ENCODE measurements at regions not wholly inside any gene's neighbourhood (a gene's known extent, or its start where the extent isn't known, plus 50 kb on each side); places are given as distances from the start of the nearest gene placed in this dataset.

DNA sequence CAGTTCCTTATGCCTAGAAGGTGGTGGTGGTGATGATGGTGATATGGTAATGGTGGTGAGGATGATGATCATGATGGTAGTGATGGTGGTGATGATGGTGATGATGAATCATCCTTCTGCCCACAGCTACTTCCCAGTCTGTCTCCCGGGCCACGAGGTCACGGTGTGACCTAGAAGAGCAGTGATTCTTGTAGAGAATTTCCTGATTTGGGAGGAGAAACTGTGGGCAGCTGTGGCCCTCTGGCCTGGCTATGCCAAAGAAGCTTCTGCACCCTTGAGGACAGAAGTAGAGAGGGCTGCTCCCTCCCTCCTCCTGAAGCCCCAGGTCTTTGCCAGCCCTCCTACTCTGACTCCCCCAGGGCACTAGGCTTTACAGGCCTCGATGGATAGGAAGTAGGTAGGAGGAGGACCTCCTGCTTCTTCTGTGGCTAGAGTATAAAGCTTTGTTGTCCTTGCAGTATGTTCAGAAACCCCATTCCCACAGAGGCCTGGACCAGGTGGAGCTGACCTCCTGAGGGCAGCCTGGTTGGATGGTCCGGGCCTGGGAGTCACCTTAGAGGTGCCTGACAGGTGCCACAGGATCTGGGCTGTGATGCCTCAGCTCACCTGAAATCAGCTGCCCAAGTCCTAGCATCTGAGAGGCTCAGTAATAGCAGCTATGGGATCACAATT lies 57.9 kb upstream of the EPAS1 start:
- Histone ChIP-seq H3K36me3 (ENCODE audit: control insufficient read depth in 1 of 2, insufficient read depth in 2 of 2, low read length in 1 of 2) (no peaks in the 10 kb centered on the region), H3K27ac (ENCODE audit: low read depth in 1 of 2, low read length in 2 of 2) (no peak overlapping the region), H3K9me3 (ENCODE audit: control insufficient read depth, low read length) (no peaks in the 10 kb centered on the region), H3K4me1 (ENCODE audit: control insufficient read depth in 1 of 2, insufficient read depth in 2 of 2, low read length in 2 of 2) (no peaks in the 10 kb centered on the region), H3K27me3 (ENCODE audit: control insufficient read depth in 1 of 2, insufficient read depth in 2 of 2, low read length in 1 of 2) (no peaks in the 10 kb centered on the region), H3K4me3 (ENCODE audit: low read length in 2 of 2) (no peak overlapping the region)
- intact Hi-C loops (cut with DNase I) = no loop called here
- ATAC-seq (ENCODE audit: low FRiP score) = no peak
- peak in 1 of 2 donors; percentile 62 for DNase-seq
- 93 to 96% methylated on average over 5 of the region's 5 CpGs for WGBS, 2 donors

DNA sequence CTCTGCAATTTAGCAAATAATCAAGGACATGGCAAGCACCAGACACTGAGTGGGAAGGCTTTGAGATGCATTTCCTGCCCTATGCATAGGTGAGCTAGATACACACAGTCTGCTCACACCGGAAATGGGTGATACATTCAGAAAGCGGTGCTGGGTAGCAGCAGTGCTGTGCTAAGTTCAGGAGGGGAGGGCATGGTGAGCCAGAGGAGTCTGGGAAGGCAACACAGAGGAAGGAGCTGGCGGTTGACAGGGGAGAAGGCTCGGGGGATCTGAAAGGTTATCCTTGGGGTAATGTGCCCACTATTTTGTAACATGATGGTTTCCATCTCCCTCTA lies 57.4 kb upstream of the EPAS1 start:
- WGBS, 2 donors = 95 to 96% methylated on average over 4 of the region's 4 CpGs
- DNase-seq (no peak), ATAC-seq (ENCODE audit: low FRiP score) (no peak)
- Histone ChIP-seq H3K27me3 (ENCODE audit: control insufficient read depth in 1 of 2, insufficient read depth in 2 of 2, low read length in 1 of 2) (no peaks in the 10 kb centered on the region), H3K36me3 (ENCODE audit: control insufficient read depth in 1 of 2, insufficient read depth in 2 of 2, low read length in 1 of 2) (no peaks in the 10 kb centered on the region), H3K9me3 (ENCODE audit: control insufficient read depth, low read length) (no peaks in the 10 kb centered on the region), H3K4me1 (ENCODE audit: control insufficient read depth in 1 of 2, insufficient read depth in 2 of 2, low read length in 2 of 2) (no peaks in the 10 kb centered on the region), H3K4me3 (ENCODE audit: low read length in 2 of 2) (no peak overlapping the region), H3K27ac (ENCODE audit: low read depth in 1 of 2, low read length in 2 of 2) (no peak overlapping the region)
- intact Hi-C loops (cut with DNase I) = no loop called here

DNA sequence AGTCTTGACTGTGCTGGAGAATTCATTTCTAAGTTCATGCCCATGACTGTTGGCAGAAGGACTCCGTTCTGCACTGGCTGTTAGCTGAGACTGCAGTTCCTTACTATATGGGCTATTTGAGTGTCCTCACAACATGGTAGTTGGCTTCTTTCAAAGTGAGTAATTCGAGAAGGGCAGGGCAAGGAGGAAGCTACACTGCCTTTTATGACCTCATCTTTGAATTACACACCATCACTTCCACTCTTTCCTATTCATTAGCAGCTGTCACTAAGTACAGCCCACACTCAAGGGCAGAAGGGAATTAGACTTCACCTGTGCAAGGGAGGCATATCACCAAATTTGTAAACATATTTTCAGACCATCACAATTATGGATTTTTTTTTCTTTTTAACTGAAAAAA lies 55.9 kb upstream of the EPAS1 start:
- intact Hi-C loops (cut with DNase I) = no loop called here
- ATAC-seq (ENCODE audit: low FRiP score) = no peak

DNA sequence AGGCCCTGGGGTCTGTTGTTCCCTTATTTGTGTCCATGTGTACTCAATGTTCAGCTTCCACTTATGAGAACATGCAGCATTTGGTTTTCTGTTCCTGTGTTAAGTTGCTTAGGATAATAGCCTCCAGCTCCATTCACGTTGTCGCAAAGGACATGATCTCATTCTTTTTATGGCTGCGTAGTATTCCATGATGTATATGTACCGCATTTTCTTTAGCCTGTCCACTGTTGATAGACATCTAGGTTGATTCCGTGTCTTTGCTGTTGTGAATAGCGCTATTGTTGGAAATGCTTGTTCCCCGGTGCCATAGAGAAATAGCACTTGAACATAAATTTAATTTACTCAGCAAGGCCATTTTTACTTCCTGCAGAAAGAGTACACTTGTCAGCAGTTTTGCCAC lies 51.3 kb upstream of the EPAS1 start:
- no peak overlapping the region for H3K4me3 ChIP-seq (ENCODE audit: low read length in 2 of 2)
- no peak overlapping the region for H3K27ac ChIP-seq (ENCODE audit: low read depth in 1 of 2, low read length in 2 of 2)
- ATAC-seq (ENCODE audit: low FRiP score) (no peak), DNase-seq (no peak)
- H3K27me3 ChIP-seq (ENCODE audit: control insufficient read depth in 1 of 2, insufficient read depth in 2 of 2, low read length in 1 of 2) = no peaks in the 10 kb centered on the region
- H3K9me3 ChIP-seq (ENCODE audit: control insufficient read depth, low read length) = no peaks in the 10 kb centered on the region
- H3K36me3 ChIP-seq (ENCODE audit: control insufficient read depth in 1 of 2, insufficient read depth in 2 of 2, low read length in 1 of 2) = no peaks in the 10 kb centered on the region
- intact Hi-C loops (cut with DNase I) = no loop called here
- 97 to 98% methylated on average over 7 of the region's 7 CpGs for WGBS, 2 donors
- H3K4me1 ChIP-seq (ENCODE audit: control insufficient read depth in 1 of 2, insufficient read depth in 2 of 2, low read length in 2 of 2) = no peaks in the 10 kb centered on the region

More for the DNA sequence above, 55.9 kb upstream of the EPAS1 start:
- WGBS, 2 donors = 80% methylated on average over 2 of the region's 2 CpGs
- Histone ChIP-seq H3K27ac (ENCODE audit: low read depth in 1 of 2, low read length in 2 of 2) (no peak overlapping the region), H3K36me3 (ENCODE audit: control insufficient read depth in 1 of 2, insufficient read depth in 2 of 2, low read length in 1 of 2) (no peaks in the 10 kb centered on the region), H3K4me1 (ENCODE audit: control insufficient read depth in 1 of 2, insufficient read depth in 2 of 2, low read length in 2 of 2) (no peaks in the 10 kb centered on the region), H3K27me3 (ENCODE audit: control insufficient read depth in 1 of 2, insufficient read depth in 2 of 2, low read length in 1 of 2) (no peaks in the 10 kb centered on the region), H3K9me3 (ENCODE audit: control insufficient read depth, low read length) (no peaks in the 10 kb centered on the region), H3K4me3 (ENCODE audit: low read length in 2 of 2) (no peak overlapping the region)
- no peak for DNase-seq

DNA sequence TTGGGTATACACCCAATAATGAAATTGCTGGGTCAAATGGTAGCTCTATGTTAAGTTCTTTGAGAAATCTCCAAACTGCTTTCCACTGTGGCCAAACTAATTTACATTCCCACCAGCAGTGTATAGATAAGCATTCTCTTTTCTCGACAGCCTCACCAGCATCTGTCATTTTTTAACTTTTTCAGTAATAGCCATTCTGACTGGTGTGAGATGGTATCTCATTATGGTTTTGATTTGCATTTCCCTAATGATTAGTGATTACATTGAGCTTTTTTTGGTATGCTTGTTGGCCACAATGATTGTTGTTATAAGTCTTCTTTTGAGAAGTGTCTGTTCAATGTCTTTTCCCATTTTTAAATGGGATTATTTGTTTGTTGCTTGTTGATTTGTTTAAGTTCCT lies 50.4 kb upstream of the EPAS1 start:
- Histone ChIP-seq H3K9me3 (ENCODE audit: control insufficient read depth, low read length) (no peaks in the 10 kb centered on the region), H3K4me1 (ENCODE audit: control insufficient read depth in 1 of 2, insufficient read depth in 2 of 2, low read length in 2 of 2) (no peaks in the 10 kb centered on the region), H3K27ac (ENCODE audit: low read depth in 1 of 2, low read length in 2 of 2) (no peak overlapping the region), H3K36me3 (ENCODE audit: control insufficient read depth in 1 of 2, insufficient read depth in 2 of 2, low read length in 1 of 2) (no peaks in the 10 kb centered on the region), H3K4me3 (ENCODE audit: low read length in 2 of 2) (no peak overlapping the region), H3K27me3 (ENCODE audit: control insufficient read depth in 1 of 2, insufficient read depth in 2 of 2, low read length in 1 of 2) (no peaks in the 10 kb centered on the region)
- DNase-seq (no peak), ATAC-seq (ENCODE audit: low FRiP score) (no peak)
- intact Hi-C loops (cut with DNase I) = no loop called here
- WGBS, 2 donors = 89 to 92% methylated on average over 1 of the region's 1 CpG

Measured in aorta (tissue), 5 donors.